Uterus (tissue), 2 donors: ENCODE measurements at regions not wholly inside any gene's neighbourhood (a gene's known extent, or its start where the extent isn't known, plus 50 kb on each side); places are given as distances from the start of the nearest gene placed in this dataset.

ENCODE experiments used
- POLR2A ChIP-seq, 2 donors: fragments of 450-650 bp; IDR thresholded peaks; one replicate each; pipeline ENCODE4 v1.6.1; 2016; ENCODE audit warnings: antibody characterized with exemption in 2 of 2, mild to moderate bottlenecking in 1 of 2, moderate library complexity in 1 of 2
- TF ChIP-seq, protein P1 (sequence below), 4 experiments: fragments of 200-600 bp in 2 of 4; fragments of 450-650 bp in 2 of 4; sonication (generic) in 2 of 4; IDR thresholded peaks; one replicate each; pipeline ENCODE4 v1.5.1; 2016 to 2019; ENCODE audit warnings: antibody characterized with exemption in 4 of 4, mild to moderate bottlenecking in 2 of 4, moderate library complexity in 1 of 4

GRCh38 chr17:72403713-72404209 is 282.9 kb downstream of the SOX9 start:
- TF ChIP-seq, protein P1, sequence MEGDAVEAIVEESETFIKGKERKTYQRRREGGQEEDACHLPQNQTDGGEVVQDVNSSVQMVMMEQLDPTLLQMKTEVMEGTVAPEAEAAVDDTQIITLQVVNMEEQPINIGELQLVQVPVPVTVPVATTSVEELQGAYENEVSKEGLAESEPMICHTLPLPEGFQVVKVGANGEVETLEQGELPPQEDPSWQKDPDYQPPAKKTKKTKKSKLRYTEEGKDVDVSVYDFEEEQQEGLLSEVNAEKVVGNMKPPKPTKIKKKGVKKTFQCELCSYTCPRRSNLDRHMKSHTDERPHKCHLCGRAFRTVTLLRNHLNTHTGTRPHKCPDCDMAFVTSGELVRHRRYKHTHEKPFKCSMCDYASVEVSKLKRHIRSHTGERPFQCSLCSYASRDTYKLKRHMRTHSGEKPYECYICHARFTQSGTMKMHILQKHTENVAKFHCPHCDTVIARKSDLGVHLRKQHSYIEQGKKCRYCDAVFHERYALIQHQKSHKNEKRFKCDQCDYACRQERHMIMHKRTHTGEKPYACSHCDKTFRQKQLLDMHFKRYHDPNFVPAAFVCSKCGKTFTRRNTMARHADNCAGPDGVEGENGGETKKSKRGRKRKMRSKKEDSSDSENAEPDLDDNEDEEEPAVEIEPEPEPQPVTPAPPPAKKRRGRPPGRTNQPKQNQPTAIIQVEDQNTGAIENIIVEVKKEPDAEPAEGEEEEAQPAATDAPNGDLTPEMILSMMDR (IDR thresholded peaks at IDR 0.05): no peak
- TF ChIP-seq POLR2A (IDR thresholded peaks at IDR 0.05): no peak
